ENCODE measurements at regions not wholly inside any gene's neighbourhood (a gene's known extent, or its start where the extent isn't known, plus 50 kb on each side); places are given as distances from the start of the nearest gene placed in this dataset.

- no peak for TF ChIP-seq CHD7 (IDR thresholded peaks at IDR 0.05; ENCODE audit: insufficient replicate concordance, low read length)
- no peak for TF ChIP-seq SP4 (IDR thresholded peaks at IDR 0.05; ENCODE audit: low read length)
- no peak for TF ChIP-seq SP1 (IDR thresholded peaks at IDR 0.05; ENCODE audit: low read depth, low read length)
- no peak for TF ChIP-seq ZNF274 (IDR thresholded peaks at IDR 0.05; ENCODE audit: borderline replicate concordance, extremely low read depth, low read length)
- TF ChIP-seq HDAC6 (IDR thresholded peaks at IDR 0.05; ENCODE audit: low read depth, low read length) = no peak
- no peak for TF ChIP-seq POLR2AphosphoS5 (IDR thresholded peaks at IDR 0.05; ENCODE audit: low read depth, low read length)
- no peak for TF ChIP-seq BCL11A (IDR thresholded peaks at IDR 0.05; ENCODE audit: low read depth in 2 of 2, low read length in 2 of 2)
- no peak for TF ChIP-seq EZH2 (IDR thresholded peaks at IDR 0.05; ENCODE audit: low read depth, low read length, severe bottlenecking)
- TF ChIP-seq SUZ12 (IDR thresholded peaks at IDR 0.05; ENCODE audit: low read length) = no peak
- no peak for TF ChIP-seq BRCA1 (IDR thresholded peaks at IDR 0.05; ENCODE audit: low read depth, low read length)
- TF ChIP-seq RAD21 (IDR thresholded peaks at IDR 0.05 in 1 of 2, conservative IDR thresholded peaks at IDR 0.05 in 1 of 2; ENCODE audit: low read depth in 2 of 2, low read length in 2 of 2) = no peak
- TF ChIP-seq MAFK (IDR thresholded peaks at IDR 0.05; ENCODE audit: low read depth, low read length) = no peak
- no peak for TF ChIP-seq EP300 (IDR thresholded peaks at IDR 0.05; ENCODE audit: borderline replicate concordance in 1 of 2, low read depth in 2 of 2, low read length in 2 of 2)
These were observed 89.6 kb downstream of the FANCF start (continued) for GRCh38 chr11:22536071-22536470.

Data from H1 (cell line).